ENCODE measurements at regions not wholly inside any gene's neighbourhood (a gene's known extent, or its start where the extent isn't known, plus 50 kb on each side); places are given as distances from the start of the nearest gene placed in this dataset.

DNA sequence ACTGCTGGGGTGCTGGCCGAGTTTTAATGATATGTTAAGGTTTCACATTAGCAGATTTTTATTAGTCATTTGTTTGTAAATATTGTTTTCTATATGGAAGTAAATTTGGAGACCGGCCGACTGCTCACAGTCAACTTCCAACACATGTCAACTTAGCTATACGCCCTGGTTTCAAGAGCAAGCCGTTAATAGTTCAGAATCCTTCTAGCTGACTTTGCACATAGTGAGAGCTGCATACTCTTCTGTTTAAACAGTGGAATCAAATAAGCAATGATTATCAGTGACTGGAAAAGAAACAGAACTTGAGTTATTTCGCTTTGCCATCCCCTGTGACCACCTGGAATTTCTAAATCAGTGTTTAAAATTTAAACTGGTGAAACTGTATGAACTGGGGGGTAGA, 109.9 kb downstream of the PFKFB3 start:
- BruUV-seq (replicated peaks): no TSS peak
- Histone ChIP-seq H3K27ac (ENCODE audit: insufficient read depth, low read depth, low read length) (no peak overlapping the region), H3K9me1 (replicated peaks; ENCODE audit: control insufficient read depth, extremely low read depth, insufficient read depth, low read length) (no peaks in the 10 kb centered on the region), H3K36me3 (ENCODE audit: control insufficient read depth in 2 of 2, extremely low read depth in 1 of 2, insufficient read depth in 2 of 2, low read length in 2 of 2) (no peaks in the 10 kb centered on the region), H3K27me3 (ENCODE audit: control insufficient read depth in 2 of 2, insufficient read depth in 2 of 2, low read length in 2 of 2) (peaks cover 4% of the 10 kb centered on the region in 2 experiments), H3K79me2 (ENCODE audit: control insufficient read depth, insufficient read depth, low read length) (no peaks in the 10 kb centered on the region), H3K4me1 (ENCODE audit: control insufficient read depth, extremely low read depth, insufficient read depth, low read length) (no peaks in the 10 kb centered on the region), H3K9me3 (replicated peaks; ENCODE audit: control insufficient read depth, insufficient read depth, low read length) (no peaks in the 10 kb centered on the region), H2AFZ (ENCODE audit: low read depth, low read length) (no peak overlapping the region), H4K20me1 (replicated peaks; ENCODE audit: control insufficient read depth, extremely low read depth, insufficient read depth, low read length) (no peaks in the 10 kb centered on the region), H3K9ac (replicated peaks; ENCODE audit: extremely low read depth, insufficient read depth, low read length) (no peak overlapping the region), H3K4me3 (replicated peaks in 1 of 3; ENCODE audit: insufficient read depth in 1 of 3, low read depth in 1 of 3, low read length in 3 of 3) (no peak overlapping the region), H3K4me2 (ENCODE audit: insufficient read depth, low read length) (no peak overlapping the region)
- CTCF ChIA-PET: interaction anchor here (1.9 kb wide), 1 partner anchor 89 kb away, joined by 6 read pairs; no protein-coding TSS in a partner anchor
- TF ChIP-seq JUN (IDR thresholded peaks at IDR 0.05; ENCODE audit: borderline replicate concordance, insufficient read depth, insufficient read length, low read depth): no peak
- TF ChIP-seq FOS (IDR thresholded peaks at IDR 0.05; ENCODE audit: borderline replicate concordance, insufficient read depth, low read length): no peak
- TF ChIP-seq MAX (IDR thresholded peaks at IDR 0.05; ENCODE audit: insufficient read depth, insufficient read length): no peak
- TF ChIP-seq POLR2AphosphoS5 (IDR thresholded peaks at IDR 0.05; ENCODE audit: insufficient read depth, low read depth, low read length): no peak
- no peak for TF ChIP-seq MYC (IDR thresholded peaks at IDR 0.05; ENCODE audit: low read depth, low read length)
- TF ChIP-seq, protein P1, sequence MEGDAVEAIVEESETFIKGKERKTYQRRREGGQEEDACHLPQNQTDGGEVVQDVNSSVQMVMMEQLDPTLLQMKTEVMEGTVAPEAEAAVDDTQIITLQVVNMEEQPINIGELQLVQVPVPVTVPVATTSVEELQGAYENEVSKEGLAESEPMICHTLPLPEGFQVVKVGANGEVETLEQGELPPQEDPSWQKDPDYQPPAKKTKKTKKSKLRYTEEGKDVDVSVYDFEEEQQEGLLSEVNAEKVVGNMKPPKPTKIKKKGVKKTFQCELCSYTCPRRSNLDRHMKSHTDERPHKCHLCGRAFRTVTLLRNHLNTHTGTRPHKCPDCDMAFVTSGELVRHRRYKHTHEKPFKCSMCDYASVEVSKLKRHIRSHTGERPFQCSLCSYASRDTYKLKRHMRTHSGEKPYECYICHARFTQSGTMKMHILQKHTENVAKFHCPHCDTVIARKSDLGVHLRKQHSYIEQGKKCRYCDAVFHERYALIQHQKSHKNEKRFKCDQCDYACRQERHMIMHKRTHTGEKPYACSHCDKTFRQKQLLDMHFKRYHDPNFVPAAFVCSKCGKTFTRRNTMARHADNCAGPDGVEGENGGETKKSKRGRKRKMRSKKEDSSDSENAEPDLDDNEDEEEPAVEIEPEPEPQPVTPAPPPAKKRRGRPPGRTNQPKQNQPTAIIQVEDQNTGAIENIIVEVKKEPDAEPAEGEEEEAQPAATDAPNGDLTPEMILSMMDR (IDR thresholded peaks at IDR 0.05; ENCODE audit: extremely low read depth in 1 of 2, insufficient read depth in 1 of 2, low read depth in 1 of 2, low read length in 2 of 2): no peak
- no peak for TF ChIP-seq POLR2A (IDR thresholded peaks at IDR 0.05; ENCODE audit: low read depth, low read length)
- intact Hi-C loops (cut with micrococcal nuclease) (no loop called here), dilution Hi-C loops (cut with MboI; ENCODE audit: extremely low pct_ligation_motif_present, low sequenced_read_pairs) (no loop called here)
- POLR2A ChIA-PET: no interaction called here
- FAIRE-seq: no peak
- no peak for DNase-seq (ENCODE audit: low read depth, low spot score)

Data from endothelial cell of umbilical vein (primary cell).